H1 (cell line): ENCODE measurements at regions not wholly inside any gene's neighbourhood (a gene's known extent, or its start where the extent isn't known, plus 50 kb on each side); places are given as distances from the start of the nearest gene placed in this dataset.

Experiments used
- CTCF ChIA-PET: fragments of 300-600 bp; sonication (Branson Sonifier 250); formaldehyde crosslinking; loops from one replicate; lab custom pipeline; 2021; ENCODE audit not compliant: partially characterized antibody; lab: Charles Lee
- POLR2A ChIA-PET: fragments of 300-600 bp; sonication (Branson Sonifier 250); formaldehyde crosslinking; loops from one replicate; lab custom pipeline; 2021; ENCODE audit warnings: inconsistent platforms; ENCODE audit not compliant: partially characterized antibody; lab: Charles Lee
- DNase-seq, 2 experiments: peaks; one replicate each; pipeline versions ENCODE4 v3.0.0 to v3.0.0-alpha.2; 2010 to 2022; ENCODE audit warnings: low spot score in 2 of 2, low read depth in 1 of 2, mixed read lengths in 1 of 2
- FAIRE-seq: peaks from 2 replicates; lab custom pipeline; 2011; peaks lifted over from hg19 to GRCh38; lab: Jason Lieb, UNC
- H2AFZ ChIP-seq: 2 replicates; pipeline ENCODE4 v1.8.1; 2012; ENCODE audit warnings: low read length, inconsistent platforms
- H2AK5ac ChIP-seq: 2 replicates; pipeline ENCODE4 v1.6.1; 2013; ENCODE audit warnings: low read depth, low read length
- H2BK120ac ChIP-seq: replicated peaks from 2 replicates; pipeline ENCODE3; 2013; ENCODE audit warnings: low read depth, low read length, inconsistent platforms
- H2BK12ac ChIP-seq: 2 replicates; pipeline ENCODE4 v1.6.1; 2013; ENCODE audit warnings: low read depth, low read length
- H2BK15ac ChIP-seq: 2 replicates; pipeline ENCODE4 v1.6.1; 2013; ENCODE audit warnings: low read length
- H2BK20ac ChIP-seq: 2 replicates; pipeline ENCODE4 v1.6.1; 2013; ENCODE audit warnings: low read length
- H2BK5ac ChIP-seq: 2 replicates; pipeline ENCODE4 v1.6.1; 2013; ENCODE audit warnings: low read depth, low read length
- H3K14ac ChIP-seq: 2 replicates; pipeline ENCODE4 v1.6.1; 2013; ENCODE audit warnings: inconsistent platforms; ENCODE audit not compliant: insufficient read length
- H3K18ac ChIP-seq: 2 replicates; pipeline ENCODE4 v1.6.1; 2013; ENCODE audit warnings: low read length; ENCODE audit errors: extremely low read depth
- H3K23ac ChIP-seq: 2 replicates; pipeline ENCODE4 v1.6.1; 2013; ENCODE audit warnings: inconsistent platforms; ENCODE audit not compliant: insufficient read length
- H3K23me2 ChIP-seq: 2 replicates; pipeline ENCODE4 v1.6.1; 2013; ENCODE audit warnings: low read depth, low read length
- H3K27ac ChIP-seq: 2 replicates; pipeline ENCODE4 v1.6.1; 2011; ENCODE audit warnings: low read depth, low read length, inconsistent platforms
- H3K27me3 ChIP-seq, 4 experiments: replicated peaks in 1 of 4; 1 replicate in 1 of 4; 2 replicates in 3 of 4; pipeline versions ENCODE4 v1.6.1 to v1.8.1; 2011 to 2013; ENCODE audit warnings: low read length in 3 of 4, mild to moderate bottlenecking in 3 of 4, inconsistent platforms in 2 of 4, mixed read lengths in 2 of 4, moderate library complexity in 1 of 4; ENCODE audit not compliant: control insufficient read depth in 3 of 4, insufficient read depth in 3 of 4; ENCODE audit errors: extremely low read depth in 1 of 4
- H3K36me3 ChIP-seq, 4 experiments: 2 replicates each; pipeline versions ENCODE4 v1.6.1 to v1.8.1; 2011 to 2013; ENCODE audit warnings: mild to moderate bottlenecking in 4 of 4, low read length in 3 of 4, moderate library complexity in 2 of 4, control low read depth in 1 of 4, inconsistent platforms in 1 of 4; ENCODE audit not compliant: insufficient read depth in 4 of 4, control insufficient read depth in 2 of 4
- H3K4ac ChIP-seq: replicated peaks from 2 replicates; pipeline ENCODE3; 2013; ENCODE audit warnings: low read length, low read depth, mixed read lengths, inconsistent platforms; ENCODE audit not compliant: insufficient read length
- H3K4me1 ChIP-seq, 4 experiments: replicated peaks in 1 of 4; 1 replicate in 1 of 4; 2 replicates in 3 of 4; pipeline versions ENCODE4 v1.6.1 to v1.8.1; 2011 to 2013; ENCODE audit warnings: low read length in 3 of 4, inconsistent platforms in 2 of 4, mixed read lengths in 1 of 4; ENCODE audit not compliant: insufficient read depth in 4 of 4, control insufficient read depth in 3 of 4
- H3K4me2 ChIP-seq, 2 experiments: 2 replicates each; pipeline versions ENCODE4 v1.6.1 to v1.8.1; 2011 to 2013; ENCODE audit warnings: low read depth in 2 of 2, low read length in 2 of 2, control low read depth in 1 of 2, inconsistent platforms in 1 of 2, mild to moderate bottlenecking in 1 of 2; ENCODE audit not compliant: insufficient read depth in 1 of 2
- H3K4me3 ChIP-seq, 4 experiments: fragments of 200-600, 300-600 bp in 1 of 4; sonication (generic), shearing (Covaris generic), sonication (Bioruptor Twin) in 1 of 4; 2 replicates each; pipeline versions ENCODE4 v1.5.1 to v1.8.1; 2011 to 2016; ENCODE audit warnings: low read length in 4 of 4, low read depth in 3 of 4, control low read depth in 2 of 4, inconsistent platforms in 2 of 4, mild to moderate bottlenecking in 2 of 4, mixed read lengths in 1 of 4, moderate library complexity in 1 of 4; ENCODE audit not compliant: insufficient read depth in 2 of 4; ENCODE audit errors: extremely low read depth in 1 of 4
- H3K56ac ChIP-seq: replicated peaks from 2 replicates; pipeline ENCODE3; 2013; ENCODE audit warnings: low read depth, mild to moderate bottlenecking, mixed read lengths, low read length, inconsistent platforms; ENCODE audit not compliant: insufficient read length
- H3K79me1 ChIP-seq: 2 replicates; pipeline ENCODE4 v1.6.1; 2013; ENCODE audit warnings: low read depth, low read length, control low read depth
- H3K79me2 ChIP-seq, 2 experiments: 2 replicates each; pipeline versions ENCODE4 v1.6.1 to v1.8.1; 2012 to 2013; ENCODE audit warnings: low read length in 2 of 2, mild to moderate bottlenecking in 2 of 2, inconsistent platforms in 1 of 2; ENCODE audit not compliant: insufficient read depth in 2 of 2, control insufficient read depth in 1 of 2
- H3K9ac ChIP-seq, 4 experiments: replicated peaks in 1 of 4; 1 replicate in 1 of 4; 2 replicates in 3 of 4; pipeline versions ENCODE4 v1.6.1 to v1.8.1; 2011 to 2013; ENCODE audit warnings: low read depth in 3 of 4, low read length in 3 of 4, control low read depth in 2 of 4, mild to moderate bottlenecking in 2 of 4, moderate library complexity in 2 of 4, inconsistent platforms in 1 of 4; ENCODE audit errors: extremely low read depth in 1 of 4
- H3K9me3 ChIP-seq, 2 experiments: 2 replicates each; pipeline versions ENCODE4 v1.6.1 to v1.8.1; 2012 to 2013; ENCODE audit warnings: mild to moderate bottlenecking in 2 of 2, moderate library complexity in 2 of 2, control low read depth in 1 of 2, inconsistent platforms in 1 of 2, low read depth in 1 of 2, low read length in 1 of 2, mixed read lengths in 1 of 2; ENCODE audit not compliant: insufficient read depth in 2 of 2
- H4K20me1 ChIP-seq, 2 experiments: replicated peaks in 1 of 2; 2 replicates each; pipeline versions ENCODE3 to v1.8.1; 2011 to 2013; ENCODE audit warnings: inconsistent platforms in 2 of 2, low read length in 2 of 2, mild to moderate bottlenecking in 1 of 2; ENCODE audit not compliant: insufficient read depth in 2 of 2, control insufficient read depth in 1 of 2
- H4K5ac ChIP-seq: 2 replicates; pipeline ENCODE4 v1.6.1; 2013; ENCODE audit warnings: low read length, low read depth, mixed read lengths, inconsistent platforms; ENCODE audit not compliant: insufficient read length
- H4K8ac ChIP-seq: 2 replicates; pipeline ENCODE4 v1.8.0; 2013; ENCODE audit warnings: mild to moderate bottlenecking, moderate library complexity, low read length, inconsistent platforms; ENCODE audit not compliant: insufficient read depth; ENCODE audit errors: extremely low read depth
- H4K91ac ChIP-seq: replicated peaks from 2 replicates; pipeline ENCODE3; 2013; ENCODE audit warnings: low read length, mixed read lengths, inconsistent platforms; ENCODE audit not compliant: insufficient read length
- BACH1 ChIP-seq: IDR thresholded peaks from 2 replicates; pipeline ENCODE4 v1.6.1; 2012; ENCODE audit warnings: low read length, improper control_type of control experiment
- CHD2 ChIP-seq: IDR thresholded peaks from 2 replicates; pipeline ENCODE4 v1.6.1; 2012; ENCODE audit warnings: low read length, improper control_type of control experiment
- EZH2 ChIP-seq: fragments of 200-600 bp; sonication (generic); IDR thresholded peaks from 2 replicates; pipeline ENCODE4 v1.7.1; 2012; ENCODE audit warnings: low read depth, mild to moderate bottlenecking, moderate library complexity, low read length, inconsistent platforms; ENCODE audit not compliant: severe bottlenecking
- NANOG ChIP-seq: IDR thresholded peaks from 2 replicates; pipeline ENCODE4 v1.6.1; 2011; ENCODE audit warnings: low read length, low read depth, mild to moderate bottlenecking, inconsistent platforms; ENCODE audit not compliant: insufficient read depth, poor library complexity, severe bottlenecking
- PHF8 ChIP-seq: fragments of 200-600 bp; sonication (generic); conservative IDR thresholded peaks from 2 replicates; pipeline ENCODE4 v1.7.1; 2012; ENCODE audit warnings: low read depth, mild to moderate bottlenecking, inconsistent platforms, low read length, moderate library complexity
- POLR2A ChIP-seq, 2 experiments: IDR thresholded peaks; 1 replicate in 1 of 2; 2 replicates in 1 of 2; pipeline ENCODE4 v1.6.1; 2011; ENCODE audit warnings: low read depth in 2 of 2, low read length in 2 of 2, mild to moderate bottlenecking in 2 of 2; ENCODE audit errors: control extremely low read depth in 1 of 2
- SAP30 ChIP-seq: fragments of 300-600 bp; sonication (generic); IDR thresholded peaks from 2 replicates; pipeline ENCODE4 v1.7.1; 2012; ENCODE audit warnings: low read length, moderate library complexity, mild to moderate bottlenecking, inconsistent platforms; ENCODE audit not compliant: insufficient read depth, insufficient replicate concordance
- TAF1 ChIP-seq: IDR thresholded peaks from 2 replicates; pipeline ENCODE4 v1.6.1; 2011; ENCODE audit warnings: mild to moderate bottlenecking, low read depth, low read length
- TBP ChIP-seq: IDR thresholded peaks from 2 replicates; pipeline ENCODE4 v1.6.1; 2011; ENCODE audit warnings: low read depth, low read length, improper control_type of control experiment
- YY1 ChIP-seq: IDR thresholded peaks from 2 replicates; pipeline ENCODE4 v1.6.1; 2011; ENCODE audit warnings: low read depth, mild to moderate bottlenecking, low read length
- WGBS, 2 experiments: shearing (Covaris generic) in 1 of 2; methylation state at CpG; one replicate each; pipeline versions ENCODE4 v1.1.6 to v1.1.7; 2013 to 2015; ENCODE audit warnings: low lambda C conversion rate in 2 of 2, mixed read lengths in 2 of 2, inconsistent platforms in 1 of 2, low coverage in 1 of 2, missing lambda C conversion rate in 1 of 2; ENCODE audit not compliant: insufficient replicate concordance in 2 of 2, insufficient coverage in 1 of 2, insufficient read length in 1 of 2; ENCODE audit errors: extremely low coverage in 1 of 2, missing lambda C conversion rate in 1 of 2; 5-methylcytosine and 5-hydroxymethylcytosine counted together
- TF ChIP-seq, protein P1 (sequence below), 3 experiments: IDR thresholded peaks; 1 replicate in 2 of 3; 2 replicates in 1 of 3; pipeline versions ENCODE4 v1.5.1 to v1.6.1; 2011; ENCODE audit warnings: low read length in 3 of 3, mild to moderate bottlenecking in 3 of 3, inconsistent platforms in 2 of 3, low read depth in 1 of 3, moderate library complexity in 1 of 3; ENCODE audit not compliant: insufficient read depth in 1 of 3; ENCODE audit errors: control extremely low read depth in 1 of 3

DNA sequence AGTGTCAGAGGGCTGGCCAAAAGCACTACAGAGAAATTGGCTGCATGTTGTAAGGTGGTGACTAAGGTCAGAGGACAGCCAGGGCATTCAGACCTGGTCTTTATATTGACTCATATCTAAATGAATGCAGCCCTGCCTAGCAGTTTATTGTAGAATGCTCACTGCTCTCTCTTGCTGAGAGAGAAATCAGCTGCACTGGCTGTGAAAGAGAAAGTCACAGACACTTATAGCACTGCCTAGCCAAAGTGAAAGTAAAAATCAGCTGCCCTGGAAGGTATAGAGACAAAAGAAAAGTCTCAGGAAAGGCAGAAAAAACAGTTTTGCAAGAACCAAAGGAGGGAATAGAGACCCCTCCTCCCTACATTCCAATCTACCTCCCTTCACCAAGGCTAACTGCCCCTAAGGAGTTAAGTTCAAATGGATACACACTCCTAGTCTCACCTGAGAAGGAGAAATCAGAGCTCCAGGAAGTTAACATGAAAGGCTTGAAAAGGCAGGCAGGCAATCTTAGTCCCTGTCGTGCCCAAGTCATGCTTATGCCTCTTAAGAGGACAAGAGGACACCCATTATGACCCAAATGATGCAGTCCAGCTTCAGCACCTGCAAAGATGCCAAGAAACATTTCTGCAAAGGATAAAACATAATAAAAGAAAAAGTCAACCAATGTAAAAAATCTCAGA, 235.1 kb downstream of the RPS4Y2 start:
- CTCF ChIA-PET, result no interaction called here
- Histone ChIP-seq H3K4me3 (no peak overlapping the region), H3K4me2 (no peak overlapping the region)
- TF ChIP-seq YY1, result no peak
- TF ChIP-seq CHD2, result no peak
- TF ChIP-seq BACH1, result no peak
- TF ChIP-seq SAP30, result no peak
- TF ChIP-seq TAF1, result no peak
- no peak for TF ChIP-seq TBP
- TF ChIP-seq PHF8, result no peak
- TF ChIP-seq, protein P1, sequence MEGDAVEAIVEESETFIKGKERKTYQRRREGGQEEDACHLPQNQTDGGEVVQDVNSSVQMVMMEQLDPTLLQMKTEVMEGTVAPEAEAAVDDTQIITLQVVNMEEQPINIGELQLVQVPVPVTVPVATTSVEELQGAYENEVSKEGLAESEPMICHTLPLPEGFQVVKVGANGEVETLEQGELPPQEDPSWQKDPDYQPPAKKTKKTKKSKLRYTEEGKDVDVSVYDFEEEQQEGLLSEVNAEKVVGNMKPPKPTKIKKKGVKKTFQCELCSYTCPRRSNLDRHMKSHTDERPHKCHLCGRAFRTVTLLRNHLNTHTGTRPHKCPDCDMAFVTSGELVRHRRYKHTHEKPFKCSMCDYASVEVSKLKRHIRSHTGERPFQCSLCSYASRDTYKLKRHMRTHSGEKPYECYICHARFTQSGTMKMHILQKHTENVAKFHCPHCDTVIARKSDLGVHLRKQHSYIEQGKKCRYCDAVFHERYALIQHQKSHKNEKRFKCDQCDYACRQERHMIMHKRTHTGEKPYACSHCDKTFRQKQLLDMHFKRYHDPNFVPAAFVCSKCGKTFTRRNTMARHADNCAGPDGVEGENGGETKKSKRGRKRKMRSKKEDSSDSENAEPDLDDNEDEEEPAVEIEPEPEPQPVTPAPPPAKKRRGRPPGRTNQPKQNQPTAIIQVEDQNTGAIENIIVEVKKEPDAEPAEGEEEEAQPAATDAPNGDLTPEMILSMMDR (IDR thresholded peaks at IDR 0.05; ENCODE audit: control extremely low read depth in 1 of 3, insufficient read depth in 1 of 3, low read depth in 1 of 3, low read length in 3 of 3), result no peak
- TF ChIP-seq POLR2A (IDR thresholded peaks at IDR 0.05; ENCODE audit: control extremely low read depth in 1 of 2, low read depth in 2 of 2, low read length in 2 of 2), result no peak
- TF ChIP-seq EZH2, result no peak
- TF ChIP-seq NANOG, result no peak

More for the DNA sequence above, 235.1 kb downstream of the RPS4Y2 start:
- Histone ChIP-seq H4K91ac (no peak overlapping the region), H4K20me1 (no peaks in the 10 kb centered on the region), H3K9me3 (peaks cover 15 to 61% of the 10 kb centered on the region in 2 experiments; a peak in 2 of 4 replicates), H2BK15ac (no peak overlapping the region), H3K79me2 (no peaks in the 10 kb centered on the region), H3K56ac (no peak overlapping the region), H4K8ac (no peak overlapping the region), H2BK20ac (no peak overlapping the region), H2BK12ac (no peak overlapping the region), H3K23me2 (no peaks in the 10 kb centered on the region), H3K27ac (no peak overlapping the region), H3K79me1 (no peaks in the 10 kb centered on the region), H4K5ac (no peak overlapping the region), H3K18ac (no peak overlapping the region), H3K36me3 (no peaks in the 10 kb centered on the region), H3K4me1 (no peaks in the 10 kb centered on the region), H2BK120ac (no peak overlapping the region), H3K4ac (no peak overlapping the region), H3K14ac (no peak overlapping the region), H3K9ac (no peak overlapping the region), H2AK5ac (no peak overlapping the region), H2AFZ (no peak overlapping the region), H3K23ac (no peak overlapping the region), H3K27me3 (no peaks in the 10 kb centered on the region), H2BK5ac (no peak overlapping the region)
- no peak for DNase-seq
- FAIRE-seq, result peak; percentile 74
- 29% methylated on average over 1 of the region's 1 CpG; no CpG with 5 or more reads in 1 of the 2 experiments for WGBS, 2 experiments
- POLR2A ChIA-PET, result no interaction called here
